H9 (cell line): ENCODE measurements at regions not wholly inside any gene's neighbourhood (a gene's known extent, or its start where the extent isn't known, plus 50 kb on each side); places are given as distances from the start of the nearest gene placed in this dataset.
A peak's percentile ranks its signal among the peaks of the same experiment; 100 is the strongest.

Source experiments
- DNase-seq: peaks from one replicate; pipeline ENCODE4 v3.0.0-alpha.2; 2017
- H2AFZ ChIP-seq: one replicate; pipeline ENCODE4 v1.6.1; 2013; ENCODE audit warnings: mild to moderate bottlenecking, low read length, control low read depth, moderate library complexity
- H2AK5ac ChIP-seq: 2 replicates; pipeline ENCODE4 v1.6.1; 2013; ENCODE audit warnings: low read length, control low read depth, mixed read lengths; ENCODE audit not compliant: insufficient read length
- H2BK120ac ChIP-seq: one replicate; pipeline ENCODE4 v1.6.1; 2013; ENCODE audit warnings: low read depth, mild to moderate bottlenecking, low read length, control low read depth, inconsistent platforms; ENCODE audit not compliant: poor library complexity, severe bottlenecking
- H2BK12ac ChIP-seq: 2 replicates; pipeline ENCODE4 v1.6.1; 2013; ENCODE audit warnings: low read length, control low read depth, mixed read lengths, low read depth; ENCODE audit not compliant: insufficient read length
- H2BK15ac ChIP-seq: 2 replicates; pipeline ENCODE4 v1.6.1; 2013; ENCODE audit warnings: low read depth, low read length, control low read depth
- H2BK20ac ChIP-seq: one replicate; pipeline ENCODE4 v1.6.1; 2013; ENCODE audit warnings: low read depth, mild to moderate bottlenecking, low read length, control low read depth, inconsistent platforms; ENCODE audit not compliant: poor library complexity, severe bottlenecking
- H2BK5ac ChIP-seq: 2 replicates; pipeline ENCODE4 v1.6.1; 2013; ENCODE audit warnings: low read length, control low read depth, mixed read lengths; ENCODE audit not compliant: insufficient read length
- H3K14ac ChIP-seq: 2 replicates; pipeline ENCODE4 v1.6.1; 2013; ENCODE audit warnings: low read length, control low read depth; ENCODE audit not compliant: insufficient read depth
- H3K18ac ChIP-seq: 2 replicates; pipeline ENCODE4 v1.6.1; 2013; ENCODE audit warnings: low read depth, mild to moderate bottlenecking, mixed read lengths, low read length, control low read depth; ENCODE audit not compliant: insufficient read length
- H3K23ac ChIP-seq: 2 replicates; pipeline ENCODE4 v1.6.1; 2013; ENCODE audit warnings: low read length, control low read depth, mixed read lengths, low read depth; ENCODE audit not compliant: insufficient read length
- H3K23me2 ChIP-seq: 2 replicates; pipeline ENCODE4 v1.6.1; 2013; ENCODE audit warnings: low read depth, mild to moderate bottlenecking, mixed read lengths, low read length, control low read depth; ENCODE audit not compliant: insufficient read length, poor library complexity, severe bottlenecking
- H3K27ac ChIP-seq: 2 replicates; pipeline ENCODE4 v1.5.1; 2013; ENCODE audit warnings: low read length, control low read depth, mixed read lengths, low read depth; ENCODE audit not compliant: insufficient read length
- H3K27me3 ChIP-seq: 2 replicates; pipeline ENCODE4 v1.6.1; 2013; ENCODE audit warnings: low read length, control low read depth, inconsistent platforms; ENCODE audit not compliant: insufficient read depth
- H3K4ac ChIP-seq: 2 replicates; pipeline ENCODE4 v1.6.1; 2013; ENCODE audit warnings: low read depth, mild to moderate bottlenecking, control low read depth, inconsistent platforms, low read length, moderate library complexity
- H3K4me1 ChIP-seq: 2 replicates; pipeline ENCODE4 v1.6.1; 2013; ENCODE audit warnings: low read length, control low read depth, inconsistent platforms; ENCODE audit not compliant: insufficient read depth
- H3K4me2 ChIP-seq: 2 replicates; pipeline ENCODE4 v1.6.1; 2013; ENCODE audit warnings: low read length, control low read depth, mixed read lengths; ENCODE audit not compliant: insufficient read length, insufficient read depth
- H3K56ac ChIP-seq: 2 replicates; pipeline ENCODE4 v1.6.1; 2013; ENCODE audit warnings: low read depth, mild to moderate bottlenecking, mixed read lengths, low read length, control low read depth; ENCODE audit not compliant: insufficient read length
- H3K79me1 ChIP-seq: 2 replicates; pipeline ENCODE4 v1.6.1; 2013; ENCODE audit warnings: low read depth, mild to moderate bottlenecking, moderate library complexity, low read length, control low read depth, inconsistent platforms; ENCODE audit not compliant: insufficient read depth, poor library complexity, severe bottlenecking
- H3K79me2 ChIP-seq: 2 replicates; pipeline ENCODE4 v1.6.1; 2013; ENCODE audit warnings: low read length, control low read depth, inconsistent platforms; ENCODE audit not compliant: insufficient read depth
- H3K9ac ChIP-seq: 2 replicates; pipeline ENCODE4 v1.6.1; 2013; ENCODE audit warnings: low read length, control low read depth, mixed read lengths; ENCODE audit not compliant: insufficient read length; ENCODE audit errors: extremely low read depth
- H3K9me3 ChIP-seq: one replicate; pipeline ENCODE4 v1.6.1; 2013; ENCODE audit warnings: low read depth, low read length, inconsistent platforms; ENCODE audit not compliant: control insufficient read depth
- H3T11ph ChIP-seq: one replicate; pipeline ENCODE4 v1.6.1; 2013; ENCODE audit warnings: mild to moderate bottlenecking, low read length, control low read depth, inconsistent platforms
- H4K20me1 ChIP-seq: one replicate; pipeline ENCODE4 v1.6.1; 2013; ENCODE audit not compliant: control insufficient read depth, insufficient read length, insufficient read depth
- H4K5ac ChIP-seq: 2 replicates; pipeline ENCODE4 v1.6.1; 2013; ENCODE audit warnings: low read depth, mild to moderate bottlenecking, mixed read lengths, low read length, control low read depth; ENCODE audit not compliant: insufficient read length
- H4K8ac ChIP-seq: replicated peaks from 2 replicates; pipeline ENCODE4 v1.6.1; 2013; ENCODE audit warnings: low read length, control low read depth, mixed read lengths, low read depth; ENCODE audit not compliant: insufficient read length
- H4K91ac ChIP-seq: 2 replicates; pipeline ENCODE4 v1.6.1; 2013; ENCODE audit warnings: low read depth, mild to moderate bottlenecking, moderate library complexity, mixed read lengths, low read length, control low read depth; ENCODE audit not compliant: insufficient read length
- H3K27ac Mint-ChIP-seq, 3 experiments: 2 replicates in 2 of 3; 3 replicates in 1 of 3; pipeline ENCODE4 v1.8.0; 2020 to 2021; ENCODE audit warnings: mixed read lengths in 3 of 3, mild to moderate bottlenecking in 1 of 3, moderate library complexity in 1 of 3
- H3K27me3 Mint-ChIP-seq: 2 replicates; pipeline ENCODE4 v1.8.0; 2021; ENCODE audit warnings: low read depth, mild to moderate bottlenecking, moderate library complexity, mixed read lengths
- H3K36me3 Mint-ChIP-seq, 3 experiments: 2 replicates in 2 of 3; 3 replicates in 1 of 3; pipeline ENCODE4 v1.8.0; 2020 to 2021; ENCODE audit warnings: low read depth in 3 of 3, mixed read lengths in 3 of 3; ENCODE audit not compliant: insufficient read depth in 1 of 3
- H3K4me1 Mint-ChIP-seq, 2 experiments: 2 replicates each; pipeline ENCODE4 v1.8.0; 2020; ENCODE audit warnings: mixed read lengths in 2 of 2
- H3K4me3 Mint-ChIP-seq, 2 experiments: 2 replicates in 1 of 2; 3 replicates in 1 of 2; pipeline ENCODE4 v1.8.0; 2020 to 2021; ENCODE audit warnings: mild to moderate bottlenecking in 2 of 2, mixed read lengths in 2 of 2, moderate library complexity in 1 of 2
- H3K9me3 Mint-ChIP-seq, 2 experiments: 2 replicates in 1 of 2; 3 replicates in 1 of 2; pipeline ENCODE4 v1.8.0; 2020; ENCODE audit warnings: mild to moderate bottlenecking in 2 of 2, mixed read lengths in 2 of 2, moderate library complexity in 1 of 2
- WGBS: extraction: QIAGEN DNeasy Blood & Tissue Kit; methylation state at CpG from one replicate; pipeline ENCODE4 v1.1.7; 2013; ENCODE audit warnings: missing lambda C conversion rate, low lambda C conversion rate, mixed read lengths; ENCODE audit not compliant: insufficient read length; ENCODE audit errors: extremely low coverage; 5-methylcytosine and 5-hydroxymethylcytosine counted together
- TF ChIP-seq, protein P1 (sequence below): fragments of 200-600 bp; sonication (generic); conservative IDR thresholded peaks from 3 replicates; pipeline ENCODE4 v1.8.0; 2021; ENCODE audit warnings: antibody characterized with exemption, mild to moderate bottlenecking

DNA sequence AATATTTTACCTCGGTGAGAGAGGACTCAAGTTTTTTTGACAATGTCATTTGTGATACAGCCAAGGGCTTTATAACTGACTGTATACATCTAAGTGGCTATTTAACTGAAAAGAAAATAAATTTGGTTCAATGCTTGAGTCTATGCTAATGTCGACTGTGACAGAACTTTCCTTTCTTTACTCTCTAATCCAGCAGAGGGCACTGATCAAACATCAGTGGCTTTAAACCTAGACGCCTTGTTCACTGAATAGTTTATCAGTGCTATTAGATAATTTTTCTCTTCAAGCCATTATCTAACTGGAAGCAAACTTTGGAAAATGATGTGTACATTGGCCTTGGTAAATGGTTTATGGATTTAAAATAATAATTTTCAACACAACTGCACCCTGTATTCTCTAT lies 285.1 kb downstream of the CHL1 start:
- no peak overlapping the region for H3K23ac ChIP-seq
- no peak overlapping the region for H4K91ac ChIP-seq
- peaks cover 2% of the 10 kb centered on the region; the same call in 1 of the 2 replicates for H3K27me3 Mint-ChIP-seq
- no peaks in the 10 kb centered on the region for H4K20me1 ChIP-seq
- peaks cover 4 to 9% (median 5%) of the 10 kb centered on the region in 3 experiments; a peak in 5 of 7 replicates for H3K36me3 Mint-ChIP-seq
- H3K4me1 Mint-ChIP-seq = peaks cover 6 to 11% of the 10 kb centered on the region in 2 experiments
- H3T11ph ChIP-seq = no peak overlapping the region
- H3K4me2 ChIP-seq = no peak overlapping the region
- no peak overlapping the region for H3K9ac ChIP-seq
- DNase-seq = no peak
- TF ChIP-seq, protein P1, sequence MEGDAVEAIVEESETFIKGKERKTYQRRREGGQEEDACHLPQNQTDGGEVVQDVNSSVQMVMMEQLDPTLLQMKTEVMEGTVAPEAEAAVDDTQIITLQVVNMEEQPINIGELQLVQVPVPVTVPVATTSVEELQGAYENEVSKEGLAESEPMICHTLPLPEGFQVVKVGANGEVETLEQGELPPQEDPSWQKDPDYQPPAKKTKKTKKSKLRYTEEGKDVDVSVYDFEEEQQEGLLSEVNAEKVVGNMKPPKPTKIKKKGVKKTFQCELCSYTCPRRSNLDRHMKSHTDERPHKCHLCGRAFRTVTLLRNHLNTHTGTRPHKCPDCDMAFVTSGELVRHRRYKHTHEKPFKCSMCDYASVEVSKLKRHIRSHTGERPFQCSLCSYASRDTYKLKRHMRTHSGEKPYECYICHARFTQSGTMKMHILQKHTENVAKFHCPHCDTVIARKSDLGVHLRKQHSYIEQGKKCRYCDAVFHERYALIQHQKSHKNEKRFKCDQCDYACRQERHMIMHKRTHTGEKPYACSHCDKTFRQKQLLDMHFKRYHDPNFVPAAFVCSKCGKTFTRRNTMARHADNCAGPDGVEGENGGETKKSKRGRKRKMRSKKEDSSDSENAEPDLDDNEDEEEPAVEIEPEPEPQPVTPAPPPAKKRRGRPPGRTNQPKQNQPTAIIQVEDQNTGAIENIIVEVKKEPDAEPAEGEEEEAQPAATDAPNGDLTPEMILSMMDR = peak; percentile 54
- no peaks in the 10 kb centered on the region for H3K27me3 ChIP-seq
- H2BK20ac ChIP-seq = no peak overlapping the region
- H2BK5ac ChIP-seq = no peak overlapping the region
- no peak overlapping the region for H3K27ac Mint-ChIP-seq
- no peaks in the 10 kb centered on the region for H3K4me1 ChIP-seq
- H3K4me3 Mint-ChIP-seq = no peak overlapping the region
- H3K9me3 ChIP-seq = no peaks in the 10 kb centered on the region
- no peak overlapping the region for H3K56ac ChIP-seq
- H3K79me1 ChIP-seq = no peaks in the 10 kb centered on the region
- no peak overlapping the region for H3K14ac ChIP-seq
- peaks cover 9 to 13% of the 10 kb centered on the region in 2 experiments for H3K9me3 Mint-ChIP-seq
- no peak overlapping the region for H2AFZ ChIP-seq
- no peak overlapping the region for H3K18ac ChIP-seq
- H2BK15ac ChIP-seq = no peak overlapping the region
- no peak overlapping the region for H4K8ac ChIP-seq
- H3K23me2 ChIP-seq = no peaks in the 10 kb centered on the region
- no peak overlapping the region for H3K4ac ChIP-seq
- WGBS = no CpG with 5 or more reads among the region's 3 CpGs
- no peak overlapping the region for H3K27ac ChIP-seq
- no peaks in the 10 kb centered on the region for H3K79me2 ChIP-seq
- no peak overlapping the region for H2AK5ac ChIP-seq
- no peak overlapping the region for H4K5ac ChIP-seq
- H2BK12ac ChIP-seq = no peak overlapping the region
- H2BK120ac ChIP-seq = no peak overlapping the region
